Putamen (tissue), 1 donor: ENCODE measurements at regions not wholly inside any gene's neighbourhood (a gene's known extent, or its start where the extent isn't known, plus 50 kb on each side); places are given as distances from the start of the nearest gene placed in this dataset.

Source experiments
- DNase-seq: peaks from one replicate; pipeline ENCODE4 v3.0.0-alpha.2; 2016; ENCODE audit warnings: low spot score

DNA sequence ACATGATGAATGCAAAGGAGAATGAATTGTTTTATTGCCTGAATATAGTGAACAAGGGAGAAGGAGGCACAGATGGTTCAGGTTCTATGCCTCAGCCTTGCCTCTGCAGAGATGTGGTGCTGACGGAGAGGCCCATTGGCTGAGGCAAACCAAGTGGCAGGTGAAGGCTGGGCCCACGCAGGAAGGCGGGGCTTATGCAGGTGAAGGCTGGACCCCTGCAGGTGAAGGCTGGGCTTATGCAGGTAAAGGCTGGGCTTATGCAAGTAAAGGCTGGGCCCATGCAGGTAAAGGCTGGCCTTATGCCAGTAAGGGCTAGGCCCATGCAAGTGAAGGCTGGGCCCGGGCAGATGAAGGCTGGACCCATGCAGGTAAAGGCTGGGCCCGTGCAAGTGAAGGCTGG lies 414.7 kb downstream of the LRATD1 start:
- no peak for DNase-seq

DNA sequence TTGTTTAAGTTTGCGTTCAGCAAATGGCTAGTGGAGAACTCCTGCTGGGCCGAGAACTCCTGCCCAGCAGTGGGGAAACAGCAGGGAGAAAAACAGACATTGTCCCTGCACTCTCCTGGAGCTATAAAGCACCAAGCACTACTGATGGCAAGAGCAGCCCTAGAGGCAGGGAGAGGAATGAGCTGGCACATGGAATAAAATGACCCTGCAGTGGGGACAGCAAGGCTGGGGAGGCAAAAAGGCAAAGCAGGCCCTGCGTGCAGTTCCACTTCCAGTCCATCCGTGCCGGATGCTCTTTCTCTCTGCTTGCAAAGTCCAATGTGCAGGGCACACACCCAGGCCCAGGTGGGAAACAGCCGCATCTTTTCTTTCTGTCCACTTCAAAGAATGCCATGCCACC lies 415.5 kb downstream of the LRATD1 start:
- DNase-seq = no peak

DNA sequence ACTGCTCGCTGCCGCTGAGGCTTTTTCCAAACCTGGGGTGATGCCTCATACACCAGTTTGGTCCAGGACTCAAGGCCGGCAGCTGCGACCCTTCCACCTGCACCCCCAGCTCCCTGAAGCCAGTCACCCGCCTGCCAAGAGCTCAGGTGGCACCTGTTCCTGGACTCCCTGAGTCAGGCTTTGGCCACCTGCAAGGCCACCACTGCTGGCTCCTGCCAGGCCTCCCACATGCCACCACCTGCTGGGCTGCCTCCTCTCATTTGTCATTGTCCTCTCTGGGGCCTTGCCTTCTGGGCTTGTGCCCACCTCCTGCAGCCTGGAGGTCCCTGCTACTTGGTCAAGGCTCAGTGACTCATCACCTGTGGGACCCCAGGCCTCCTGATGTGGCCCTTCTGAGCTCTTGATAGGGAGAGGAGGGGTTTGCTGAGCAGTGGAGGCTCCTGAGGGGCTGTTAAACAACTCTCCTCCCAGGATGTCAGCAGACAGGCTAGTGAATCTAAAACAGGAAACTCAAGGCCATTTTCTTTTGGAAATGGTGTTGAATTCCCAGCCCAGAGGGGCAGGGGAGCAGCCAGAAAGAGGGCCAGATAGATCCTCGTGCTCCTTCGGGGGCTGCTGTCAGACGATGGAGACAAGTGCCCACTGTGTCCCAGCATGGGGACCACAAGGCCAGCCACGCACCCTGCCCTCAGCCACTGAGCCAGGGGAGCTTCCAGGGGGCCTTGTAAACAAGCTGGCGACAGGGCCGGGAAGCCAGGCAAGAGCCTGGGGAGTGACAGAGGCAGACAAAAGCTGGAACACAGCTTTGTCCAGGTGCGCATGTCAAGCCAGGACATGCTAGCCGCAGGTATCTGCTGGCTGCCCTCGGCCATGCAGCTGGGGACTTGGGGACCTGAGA lies 416.8 kb downstream of the LRATD1 start:
- DNase-seq = no peak

DNA sequence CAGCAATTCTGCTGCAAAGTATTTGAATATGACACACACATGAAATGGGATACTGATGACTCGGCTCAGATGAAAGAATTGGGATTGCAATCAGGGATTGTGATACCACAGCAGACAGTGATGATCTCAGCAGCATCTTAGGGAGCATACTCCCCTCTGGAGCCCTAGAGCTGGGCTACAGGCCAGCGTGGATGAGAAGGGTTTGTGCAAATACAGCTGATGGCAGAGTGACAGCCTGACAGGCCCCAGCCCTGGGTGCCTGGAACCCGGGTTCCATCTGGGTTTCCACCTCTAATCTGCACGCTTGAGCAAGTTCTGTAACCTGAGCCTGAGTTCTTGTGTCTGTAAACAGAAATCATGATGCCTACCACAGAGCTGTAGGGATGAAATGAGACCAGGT lies 418.0 kb downstream of the LRATD1 start:
- DNase-seq = no peak

DNA sequence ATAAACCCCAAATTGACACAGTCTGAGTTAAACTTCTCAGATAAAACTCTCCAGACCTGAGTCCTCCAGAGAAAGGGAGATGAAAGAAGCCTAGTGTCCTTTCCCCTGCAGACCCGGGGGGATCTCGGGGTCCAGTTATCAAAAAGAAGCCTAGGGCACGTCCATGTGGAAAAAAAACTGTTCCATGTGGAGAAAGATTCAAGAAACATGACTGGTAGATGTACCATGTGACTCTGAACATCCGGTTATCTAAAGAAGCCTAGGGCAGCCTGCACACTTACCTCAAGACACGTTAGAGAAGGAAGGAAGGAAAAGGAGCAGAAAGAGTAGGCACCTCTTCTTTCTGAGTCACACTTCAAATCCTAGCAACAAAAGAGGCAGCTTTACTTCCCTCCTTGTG lies 421.0 kb downstream of the LRATD1 start:
- DNase-seq = no peak

DNA sequence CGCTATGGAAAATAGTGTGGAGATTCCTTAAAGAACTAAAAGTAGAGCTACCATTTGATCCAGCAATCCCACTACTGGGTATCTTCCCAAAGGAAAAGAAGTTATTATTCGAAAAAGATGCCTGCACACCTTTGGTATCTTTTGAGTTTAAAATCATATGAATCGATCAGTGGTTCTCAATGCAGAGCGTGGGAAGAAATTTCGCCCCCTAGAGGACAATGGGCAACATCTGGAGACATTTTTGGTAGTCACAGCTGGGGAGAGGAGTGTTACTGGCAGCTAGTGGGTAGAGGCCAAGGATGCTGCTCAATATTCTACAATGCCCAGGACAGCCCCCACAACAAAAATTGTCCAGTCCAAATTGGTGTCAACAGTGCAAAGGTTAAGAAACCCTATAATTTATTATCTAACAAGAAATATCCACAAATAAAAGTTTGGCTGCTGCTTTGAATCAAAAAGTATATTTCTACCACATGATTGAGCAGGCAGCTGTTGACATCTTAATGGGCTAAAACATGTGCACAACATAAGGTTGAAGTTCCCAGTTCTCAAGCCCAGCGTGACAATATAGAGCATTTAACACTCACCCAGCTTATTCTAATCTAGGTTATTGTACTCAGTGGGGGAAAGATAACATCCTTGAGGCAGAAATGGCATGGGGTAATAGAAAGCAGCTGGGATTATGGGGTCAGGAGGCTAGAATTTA lies 425.7 kb downstream of the LRATD1 start:
- no peak for DNase-seq

DNA sequence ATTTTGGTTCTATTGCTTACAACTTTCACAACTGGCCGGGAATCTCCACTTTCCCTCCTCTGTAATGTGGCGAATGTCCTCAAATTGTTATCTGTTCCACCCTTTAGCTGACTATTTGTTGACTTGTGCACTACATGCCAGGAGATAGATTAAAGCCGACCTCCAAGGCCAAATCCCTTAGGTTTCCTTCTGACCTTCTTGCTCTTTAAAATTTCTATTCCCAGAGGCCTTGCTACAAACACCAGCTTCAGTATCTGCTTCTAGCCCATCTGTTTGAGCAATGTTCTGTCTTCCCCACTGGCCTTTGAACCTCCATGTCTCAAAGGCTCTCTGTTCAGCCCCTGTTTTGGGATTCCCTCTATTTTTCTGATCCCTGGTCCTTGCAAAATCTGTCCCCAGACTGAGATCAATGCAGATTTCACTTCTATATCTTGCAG lies 426.2 kb downstream of the LRATD1 start:
- no peak for DNase-seq

DNA sequence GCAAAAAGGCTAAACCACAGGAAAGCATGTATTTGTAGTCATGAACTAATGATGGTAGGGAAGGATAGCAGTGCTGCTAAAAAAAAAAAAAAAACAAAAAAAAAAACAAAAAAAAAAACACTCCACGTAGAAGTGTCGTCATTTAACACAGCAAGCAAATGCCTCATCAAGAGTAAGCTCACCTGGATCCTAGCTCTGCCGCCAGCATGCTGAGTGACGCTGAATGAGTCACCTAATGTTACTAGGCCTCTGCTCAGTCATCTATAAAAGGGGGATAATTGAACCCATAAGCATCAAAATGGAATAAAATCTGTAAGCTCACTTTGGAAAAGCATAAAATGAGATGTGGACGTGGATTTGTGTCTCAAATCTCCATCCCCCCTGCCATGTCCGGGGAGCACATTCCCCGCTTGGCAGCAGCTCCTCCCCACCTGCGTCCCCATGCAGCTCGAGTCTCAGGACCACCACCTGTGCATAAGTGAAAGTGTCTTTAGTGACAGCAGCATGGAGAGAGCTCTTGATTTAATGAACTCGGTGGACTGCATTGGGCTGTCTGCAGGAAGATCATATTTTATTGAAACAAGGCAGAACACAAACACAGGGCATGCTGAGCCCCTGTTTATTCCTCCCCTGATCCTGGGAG lies 427.5 kb downstream of the LRATD1 start:
- peak; percentile 15 for DNase-seq

DNA sequence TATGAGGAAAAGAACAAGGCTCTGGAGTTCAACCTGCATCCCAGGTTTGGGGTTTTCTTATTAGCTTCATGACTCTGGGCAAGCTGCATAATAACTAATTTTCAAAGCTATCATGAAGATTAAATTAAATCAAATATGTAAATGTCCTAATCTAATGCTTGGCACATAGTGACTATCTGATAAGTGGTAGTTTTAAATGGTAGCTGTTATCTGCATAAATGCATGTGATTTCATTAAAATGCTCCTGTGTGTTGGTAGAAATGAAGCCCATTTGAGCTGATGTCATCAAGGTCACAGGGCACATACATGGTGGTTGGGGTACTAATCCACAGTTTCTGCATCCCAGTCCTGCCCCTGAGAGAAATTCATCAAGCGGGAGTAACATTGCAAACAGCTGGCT lies 428.8 kb downstream of the LRATD1 start:
- no peak for DNase-seq

DNA sequence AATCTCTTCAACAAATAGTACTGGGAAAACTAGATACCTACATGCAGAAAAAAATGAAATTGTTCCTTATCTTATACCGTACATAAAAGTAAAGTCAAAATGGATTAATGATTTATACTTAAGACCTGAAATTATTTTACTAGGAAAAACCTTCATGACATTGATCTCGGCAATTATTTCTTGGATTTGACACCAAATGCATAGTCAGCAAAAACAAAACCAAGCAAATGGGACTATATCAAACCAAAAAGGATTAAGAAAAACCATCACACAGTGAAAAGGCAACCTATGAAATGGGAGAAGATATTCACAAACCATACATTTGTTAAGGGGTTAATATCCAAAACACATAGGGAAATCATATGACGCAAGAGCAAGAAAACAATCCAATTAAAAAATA lies 433.6 kb downstream of the LRATD1 start:
- DNase-seq = no peak

DNA sequence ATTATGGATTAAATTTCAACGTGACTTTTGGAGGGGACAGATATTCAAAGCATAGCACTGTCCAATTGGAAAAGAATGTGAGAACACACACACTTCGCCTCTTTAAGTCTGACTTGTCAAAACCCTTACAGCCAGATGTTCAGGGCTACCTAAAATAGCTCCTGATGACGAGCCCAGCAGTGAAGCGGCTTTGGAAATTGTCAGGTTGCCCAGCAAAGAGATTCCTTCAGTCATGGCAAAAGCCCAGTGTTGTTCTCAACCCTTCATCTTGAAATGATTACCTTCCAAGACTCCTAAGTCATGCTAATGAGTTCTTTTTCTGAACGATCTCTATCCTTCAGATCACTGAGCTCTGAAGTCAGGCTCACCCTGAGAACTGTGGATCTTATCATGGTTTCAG lies 436.6 kb downstream of the LRATD1 start:
- no peak for DNase-seq

DNA sequence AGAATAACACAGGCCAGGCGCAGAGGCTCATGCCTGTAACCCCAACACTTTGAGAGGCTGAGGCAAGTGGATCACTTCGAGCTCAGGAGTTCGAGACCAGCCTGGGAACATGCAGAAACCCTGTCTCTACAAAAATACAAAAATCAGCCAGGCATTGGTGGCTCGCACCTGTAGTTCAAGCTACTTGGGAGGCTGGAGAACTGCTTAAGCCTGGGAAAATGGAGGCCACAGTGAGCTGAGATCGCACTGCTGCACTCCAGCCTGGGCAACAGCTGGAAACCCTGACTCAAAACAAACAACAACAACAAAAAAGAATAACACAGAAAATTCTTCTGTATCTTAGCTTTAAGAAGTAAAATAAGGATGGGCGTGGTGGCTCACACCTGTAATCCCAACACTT lies 440.3 kb downstream of the LRATD1 start:
- DNase-seq = no peak

DNA sequence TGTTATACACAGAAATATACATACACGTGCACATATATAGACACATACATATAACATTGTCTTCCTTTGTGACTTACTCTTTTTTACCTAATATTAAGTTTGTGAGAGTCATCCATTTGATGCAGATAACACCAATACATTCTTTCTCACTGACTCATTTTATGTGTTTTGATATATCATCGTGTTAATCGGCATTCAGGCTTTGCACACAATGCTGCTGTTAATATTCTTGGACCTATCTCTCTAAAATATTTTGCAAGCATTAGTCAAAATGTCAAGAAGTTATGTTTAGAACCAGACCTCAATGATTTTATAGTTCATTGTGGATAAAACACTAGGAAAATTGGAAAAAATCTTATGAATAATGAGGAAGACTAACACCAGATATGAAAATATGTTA lies 441.1 kb downstream of the LRATD1 start:
- DNase-seq = no peak

DNA sequence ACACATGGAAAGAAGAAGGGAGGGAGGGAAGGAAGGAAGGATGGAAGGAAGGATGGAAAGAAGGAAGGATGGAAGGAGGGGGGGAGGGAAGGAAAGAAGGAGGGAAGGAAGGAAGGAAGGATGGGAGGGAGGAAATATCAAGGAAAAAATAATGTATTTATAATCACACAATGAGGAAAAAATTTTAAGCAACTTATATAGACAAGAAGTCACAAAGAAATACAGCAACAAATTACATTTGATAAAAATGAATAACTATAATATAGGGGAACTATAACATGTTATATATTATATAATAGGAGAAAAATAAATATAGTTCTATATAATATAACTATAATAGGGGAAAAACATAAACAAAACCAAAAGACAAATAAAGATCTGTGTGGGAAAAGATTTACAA lies 441.8 kb downstream of the LRATD1 start:
- DNase-seq = no peak

DNA sequence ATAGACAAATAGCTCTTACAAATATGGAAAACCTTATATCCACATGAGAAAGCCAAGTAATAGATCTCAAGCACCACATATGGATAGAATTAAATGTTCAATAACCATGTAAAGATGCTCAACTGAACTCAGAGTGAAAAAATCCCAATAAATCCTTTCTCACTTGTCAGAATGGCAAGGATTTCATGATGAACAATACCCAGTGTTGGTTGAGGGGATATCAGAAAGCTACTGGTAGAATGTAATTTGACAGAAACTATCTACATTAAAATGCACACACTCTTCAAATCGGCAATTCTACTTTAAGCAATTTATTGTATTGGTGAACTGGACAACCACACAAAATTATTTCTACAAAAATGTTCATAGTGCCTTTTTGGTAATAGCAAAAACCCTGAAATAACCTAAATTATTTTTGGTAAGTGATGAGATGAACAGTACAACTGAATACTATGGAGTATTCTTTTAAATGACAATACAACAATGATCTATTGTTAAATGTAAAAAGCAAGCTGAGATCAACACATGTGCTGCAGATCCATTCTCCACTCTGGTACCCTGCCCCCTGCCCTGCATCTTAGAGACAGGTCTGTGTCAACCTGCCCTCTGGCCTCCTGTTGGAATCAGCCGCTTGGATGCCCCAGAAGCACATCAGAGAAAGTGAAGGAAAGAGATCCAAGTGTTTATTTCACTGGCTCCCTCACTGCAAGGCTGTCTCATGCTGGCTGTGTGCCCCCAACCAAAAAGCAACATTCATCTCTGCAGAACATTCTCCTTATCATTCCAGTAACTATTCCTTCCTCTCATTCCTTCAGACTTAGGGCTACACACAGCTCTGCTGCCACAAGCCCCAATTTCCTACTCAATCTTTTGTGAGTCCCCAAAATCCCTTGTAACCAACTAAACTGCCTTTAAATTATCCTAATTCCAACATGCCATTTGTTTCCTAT lies 442.5 kb downstream of the LRATD1 start:
- peak; percentile 34 for DNase-seq

DNA sequence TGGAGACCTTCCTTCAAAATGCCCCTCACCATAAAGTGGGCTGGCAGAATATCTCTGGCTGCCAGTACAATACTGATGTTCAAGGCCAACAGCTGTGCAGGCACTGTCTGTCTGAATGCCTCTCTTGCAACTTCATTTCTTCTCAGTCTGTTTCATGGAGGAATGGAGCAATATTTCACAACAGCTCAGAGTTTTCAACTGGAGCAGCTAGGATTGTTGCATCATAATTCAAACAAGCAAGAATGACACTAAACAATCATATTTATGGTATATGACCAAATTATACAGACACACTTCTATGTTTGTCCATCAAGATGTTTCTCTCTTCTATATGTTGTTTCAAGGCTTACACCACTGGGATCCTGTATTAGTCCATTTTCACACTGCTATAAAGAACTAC lies 444.2 kb downstream of the LRATD1 start:
- DNase-seq = no peak

DNA sequence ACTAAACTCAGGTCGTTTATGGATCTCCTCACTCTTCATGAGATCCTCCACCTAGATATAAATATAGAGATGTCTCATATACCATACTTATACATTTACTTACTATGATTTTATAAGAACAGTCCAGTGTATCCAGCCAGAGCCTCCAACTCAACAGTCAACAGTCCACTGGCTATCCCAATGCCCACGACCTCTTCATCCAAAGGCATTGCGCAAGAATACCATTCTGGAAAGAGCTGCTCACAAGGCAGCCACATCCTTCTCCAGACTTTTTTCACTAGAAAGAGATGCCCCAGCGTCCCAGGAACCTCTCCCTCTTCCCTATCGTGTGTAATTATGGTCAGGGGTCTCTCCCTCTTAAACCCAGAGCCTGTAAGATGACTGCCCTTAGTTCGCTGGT lies 448.8 kb downstream of the LRATD1 start:
- no peak for DNase-seq

DNA sequence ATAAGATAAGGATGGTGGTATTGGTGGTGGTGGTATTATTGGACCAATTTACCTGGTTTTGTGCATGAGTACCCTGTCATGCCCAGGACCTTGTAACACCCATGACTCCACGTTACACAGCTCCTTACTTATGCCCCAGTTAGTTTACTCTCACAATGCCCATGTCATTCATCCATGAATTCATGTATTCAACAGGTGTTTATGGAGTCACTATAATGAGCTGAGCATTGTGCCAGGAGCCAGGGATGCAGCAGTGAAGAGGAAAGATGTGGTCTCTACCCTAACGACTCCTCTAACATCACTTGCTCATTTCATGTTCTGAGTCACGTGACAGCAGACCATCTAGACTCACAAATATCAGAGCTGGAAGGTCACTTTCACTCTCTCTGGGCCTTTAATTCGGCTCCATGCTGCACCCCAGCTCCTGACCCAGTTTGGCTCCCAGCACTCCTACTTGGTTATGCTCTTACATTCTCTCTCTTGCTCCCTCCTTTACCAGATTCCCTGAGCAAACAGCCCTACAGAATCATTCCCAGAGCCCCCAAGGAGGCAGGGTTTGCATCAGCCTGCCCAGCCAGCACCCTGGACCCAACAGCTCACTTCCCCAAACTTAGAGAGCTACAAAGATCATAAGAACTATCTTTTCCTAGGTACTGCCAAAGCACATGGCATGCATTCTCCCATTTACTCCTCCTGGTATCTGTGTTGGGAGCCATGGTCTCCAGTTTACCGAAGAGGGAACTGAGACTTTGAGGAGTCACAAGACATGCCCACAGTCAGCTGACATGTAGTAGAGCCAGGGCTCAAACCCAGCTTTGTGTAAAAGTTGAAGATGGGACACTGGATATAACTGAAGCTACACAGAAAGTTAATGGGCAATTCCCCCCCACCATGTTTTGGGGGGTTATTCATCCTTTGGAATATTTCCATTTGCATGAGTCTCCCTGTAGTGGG lies 449.9 kb downstream of the LRATD1 start:
- no peak for DNase-seq

DNA sequence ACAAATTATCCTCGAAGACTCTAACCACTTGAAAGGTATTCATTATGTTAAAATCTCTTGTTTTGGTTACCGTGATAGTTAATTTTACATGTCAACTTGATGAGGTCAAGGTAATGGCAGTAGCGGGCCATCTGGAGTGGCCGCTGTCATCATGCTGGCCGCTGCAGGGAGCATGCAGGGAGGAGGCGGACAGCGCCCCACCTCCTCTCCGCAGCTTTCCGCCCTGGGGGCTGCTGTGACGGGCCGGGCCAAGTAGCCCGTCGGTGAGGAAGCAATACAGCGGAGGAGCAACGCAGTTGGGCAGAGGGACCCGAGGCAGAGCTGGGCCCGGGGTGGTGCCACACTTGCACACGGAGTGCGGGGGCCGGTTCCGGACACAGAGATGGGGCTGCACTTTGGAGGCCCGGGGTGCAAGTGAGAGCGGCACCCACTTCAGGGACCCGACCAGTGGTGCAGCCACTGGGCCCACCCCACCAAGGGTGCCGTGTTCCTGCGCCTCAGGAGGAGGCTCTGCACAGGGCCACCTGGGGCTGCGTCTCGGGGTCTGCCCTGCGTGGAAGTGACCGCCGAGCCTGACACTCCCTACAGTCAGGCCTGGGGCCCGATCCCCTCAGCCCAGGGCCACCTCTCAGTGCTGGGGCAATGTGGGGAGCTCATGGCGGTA lies 452.4 kb downstream of the LRATD1 start:
- DNase-seq = no peak

DNA sequence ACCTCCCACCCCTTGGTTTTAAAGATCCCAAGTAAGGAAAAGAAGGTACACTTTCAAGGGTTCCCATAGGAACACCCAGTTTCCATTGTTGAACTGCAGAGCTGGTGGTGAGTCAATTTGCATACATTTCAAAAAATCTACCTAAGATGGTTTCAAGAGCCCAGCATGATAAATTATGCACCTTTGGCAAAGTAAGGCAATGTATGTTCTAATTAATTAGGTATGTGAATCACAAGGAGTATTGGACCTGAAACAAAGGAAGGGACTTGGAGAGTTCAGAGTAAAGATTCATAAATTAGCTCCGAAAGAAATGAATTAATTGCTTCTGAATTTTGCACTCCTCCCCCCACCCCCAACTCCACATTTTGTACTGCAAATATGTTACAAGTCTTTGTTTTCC lies 459.7 kb downstream of the LRATD1 start:
- DNase-seq = no peak
